ENCODE measurements at regions not wholly inside any gene's neighbourhood (a gene's known extent, or its start where the extent isn't known, plus 50 kb on each side); places are given as distances from the start of the nearest gene placed in this dataset.

- no peak for TF ChIP-seq SRF (IDR thresholded peaks at IDR 0.05; ENCODE audit: low read depth)
- TF ChIP-seq POLR2A (IDR thresholded peaks at IDR 0.05; ENCODE audit: borderline replicate concordance, extremely low read depth, insufficient read depth, insufficient read length) = no peak
- TF ChIP-seq CTCF (IDR thresholded peaks at IDR 0.05 in 2 of 3, conservative IDR thresholded peaks at IDR 0.05 in 1 of 3; ENCODE audit: borderline replicate concordance in 1 of 3, insufficient read depth in 1 of 3, low read depth in 2 of 3, low read length in 2 of 3) = no peak
- no peak for TF ChIP-seq POLR2AphosphoS5 (IDR thresholded peaks at IDR 0.05; ENCODE audit: low read depth, low read length)
- no peak for TF ChIP-seq CBX3 (IDR thresholded peaks at IDR 0.05; ENCODE audit: low read depth)
- no peak for TF ChIP-seq ATF3 (IDR thresholded peaks at IDR 0.05)
- TF ChIP-seq RAD21 (IDR thresholded peaks at IDR 0.05; ENCODE audit: low read depth) = no peak
- TF ChIP-seq EZH2 (IDR thresholded peaks at IDR 0.05) = no peak
- no peak for TF ChIP-seq CEBPB (IDR thresholded peaks at IDR 0.05; ENCODE audit: low read depth)
- no peak for TF ChIP-seq EZH2phosphoT487 (IDR thresholded peaks at IDR 0.05; ENCODE audit: borderline replicate concordance)
- TF ChIP-seq MAX (IDR thresholded peaks at IDR 0.05) = no peak
These were observed 207.0 kb downstream of the GLI2 start for GRCh38 chr2:120942658-120943057.
